Astrocyte of the cerebellum (primary cell): ENCODE measurements at regions not wholly inside any gene's neighbourhood (a gene's known extent, or its start where the extent isn't known, plus 50 kb on each side); places are given as distances from the start of the nearest gene placed in this dataset.

Source experiments
- DNase-seq: peaks from one replicate; pipeline ENCODE4 v3.0.0-alpha.2; 2011; ENCODE audit warnings: low read depth
- H3K4me3 ChIP-seq: 2 replicates; pipeline ENCODE4 v1.5.1; 2011; ENCODE audit warnings: mild to moderate bottlenecking, low read depth, low read length, moderate library complexity
- in situ Hi-C: cut with HindIII; loops from 2 replicates; pipeline ENCODE4 v1.10.0; 2017; ENCODE audit warnings: low sequenced_read_pairs
- TF ChIP-seq, protein P1 (sequence below): IDR thresholded peaks from 2 replicates; pipeline ENCODE4 v1.5.1; 2012; ENCODE audit warnings: low read length, low read depth, moderate library complexity, mild to moderate bottlenecking; ENCODE audit errors: missing control alignments

DNA sequence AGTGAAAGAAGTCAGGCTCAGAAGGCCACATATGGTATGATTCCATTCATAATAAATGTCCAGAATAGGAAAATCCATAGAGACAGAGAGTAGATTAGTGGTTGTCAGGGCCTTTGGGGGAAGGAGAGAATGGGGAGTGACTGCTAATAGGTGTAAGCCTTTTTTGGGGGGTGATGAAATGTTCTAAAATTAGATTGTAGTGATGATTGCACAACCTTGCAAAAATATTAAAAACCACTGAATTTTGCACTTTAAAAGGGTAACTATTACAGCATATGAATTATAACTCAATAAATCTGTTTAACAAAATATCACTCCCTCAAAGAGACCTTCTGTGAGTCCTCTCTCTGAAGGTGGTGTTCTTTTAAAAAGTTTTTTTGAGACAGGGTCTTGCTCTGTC lies 72.3 kb upstream of the GRK3 start:
- H3K4me3 ChIP-seq, result no peak overlapping the region
- TF ChIP-seq, protein P1, sequence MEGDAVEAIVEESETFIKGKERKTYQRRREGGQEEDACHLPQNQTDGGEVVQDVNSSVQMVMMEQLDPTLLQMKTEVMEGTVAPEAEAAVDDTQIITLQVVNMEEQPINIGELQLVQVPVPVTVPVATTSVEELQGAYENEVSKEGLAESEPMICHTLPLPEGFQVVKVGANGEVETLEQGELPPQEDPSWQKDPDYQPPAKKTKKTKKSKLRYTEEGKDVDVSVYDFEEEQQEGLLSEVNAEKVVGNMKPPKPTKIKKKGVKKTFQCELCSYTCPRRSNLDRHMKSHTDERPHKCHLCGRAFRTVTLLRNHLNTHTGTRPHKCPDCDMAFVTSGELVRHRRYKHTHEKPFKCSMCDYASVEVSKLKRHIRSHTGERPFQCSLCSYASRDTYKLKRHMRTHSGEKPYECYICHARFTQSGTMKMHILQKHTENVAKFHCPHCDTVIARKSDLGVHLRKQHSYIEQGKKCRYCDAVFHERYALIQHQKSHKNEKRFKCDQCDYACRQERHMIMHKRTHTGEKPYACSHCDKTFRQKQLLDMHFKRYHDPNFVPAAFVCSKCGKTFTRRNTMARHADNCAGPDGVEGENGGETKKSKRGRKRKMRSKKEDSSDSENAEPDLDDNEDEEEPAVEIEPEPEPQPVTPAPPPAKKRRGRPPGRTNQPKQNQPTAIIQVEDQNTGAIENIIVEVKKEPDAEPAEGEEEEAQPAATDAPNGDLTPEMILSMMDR, result no peak
- in situ Hi-C loops, result loop anchor here (25.0 kb wide), 1 partner anchor 195 kb away; no protein-coding TSS in a partner anchor
- no peak for DNase-seq

DNA sequence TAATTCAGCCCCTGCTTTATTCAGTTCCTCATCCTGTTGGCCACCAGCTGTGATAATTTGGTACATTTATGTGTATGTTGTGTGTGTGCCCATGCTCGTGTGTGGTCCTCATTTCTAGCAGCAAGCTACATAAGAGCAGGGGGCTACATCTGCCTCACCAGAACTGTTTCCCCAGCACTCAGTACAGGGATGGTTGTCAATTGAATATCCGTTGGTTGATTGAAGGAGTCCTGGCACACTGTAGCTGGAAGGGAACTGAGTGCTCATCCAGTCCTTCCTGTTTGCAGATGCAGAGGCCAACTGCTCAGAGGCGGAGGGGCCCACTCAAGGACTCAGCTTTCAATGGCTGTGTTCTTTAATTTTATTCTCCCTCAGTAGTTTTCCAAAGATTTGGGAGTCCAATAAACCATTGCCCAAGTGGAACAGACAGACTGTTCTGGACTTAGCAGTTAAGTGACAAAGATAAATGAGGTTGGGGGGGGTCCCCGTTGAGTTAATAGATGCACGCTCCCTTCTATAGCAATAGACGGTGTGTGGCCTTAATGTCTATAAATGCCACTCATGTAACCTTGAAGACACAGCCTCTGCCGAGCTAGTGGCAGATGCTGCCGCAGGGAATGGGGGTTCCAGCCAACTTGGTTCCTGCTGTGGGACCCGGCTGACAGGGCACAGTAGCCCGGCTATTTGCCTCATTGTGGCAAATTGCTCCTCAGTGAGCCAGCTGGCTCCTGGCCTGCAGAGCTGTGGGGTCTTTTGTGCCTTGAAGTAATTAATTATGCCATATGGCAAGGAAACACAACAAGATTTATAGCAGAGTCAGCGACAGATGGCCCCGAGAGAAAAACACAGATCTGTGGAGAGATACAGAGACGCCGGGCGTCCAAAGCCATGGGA lies 71.4 kb upstream of the GRK3 start:
- DNase-seq, result no peak
- H3K4me3 ChIP-seq, result no peak overlapping the region
- in situ Hi-C loops, result loop anchor here (25.0 kb wide), 1 partner anchor 194 kb away; no protein-coding TSS in a partner anchor
- TF ChIP-seq, protein P1, result no peak

DNA sequence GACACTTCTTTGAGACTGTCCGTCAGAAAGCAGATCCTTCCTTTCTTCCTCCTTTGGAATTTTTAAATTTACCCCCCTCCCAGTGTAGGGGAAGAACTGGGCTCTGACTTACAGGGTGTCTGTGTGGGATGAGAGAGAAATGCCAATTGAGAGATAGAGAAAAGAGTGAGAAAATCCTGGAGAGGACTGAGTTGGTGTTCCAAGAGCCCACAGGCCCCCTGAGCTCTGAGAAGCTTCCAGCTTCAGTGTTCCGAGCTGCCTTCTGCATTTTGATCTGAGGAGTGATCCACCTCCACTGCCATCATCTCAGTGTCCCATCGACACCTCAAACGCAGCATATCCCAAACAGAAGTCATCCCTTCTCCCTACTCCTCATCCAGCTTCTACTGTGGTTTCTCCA lies 70.7 kb upstream of the GRK3 start:
- in situ Hi-C loops, result loop anchor here (25.0 kb wide), 1 partner anchor 194 kb away; no protein-coding TSS in a partner anchor
- DNase-seq, result no peak
- H3K4me3 ChIP-seq, result no peak overlapping the region
- TF ChIP-seq, protein P1, result no peak

DNA sequence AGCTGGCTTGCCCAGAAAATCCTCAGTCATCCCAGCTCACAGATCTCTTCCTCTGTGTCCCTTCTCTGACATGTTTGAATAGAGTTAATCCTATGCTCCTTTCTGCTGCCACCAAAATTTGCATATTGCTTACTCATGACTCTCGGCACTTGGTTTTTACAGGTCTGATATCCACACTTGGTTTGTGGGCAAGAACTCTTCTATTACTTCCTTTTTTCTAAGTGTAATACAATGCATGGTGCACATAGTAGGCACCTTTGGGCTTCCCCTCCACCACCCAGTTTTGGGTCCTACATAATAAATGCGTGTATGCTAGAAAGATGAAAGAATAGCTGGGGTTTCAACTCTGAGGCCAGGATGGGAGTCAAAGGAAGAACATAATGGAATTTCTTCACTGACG lies 69.7 kb upstream of the GRK3 start:
- H3K4me3 ChIP-seq, result no peak overlapping the region
- TF ChIP-seq, protein P1, result no peak
- in situ Hi-C loops, result loop anchor here (25.0 kb wide), 1 partner anchor 193 kb away; no protein-coding TSS in a partner anchor
- no peak for DNase-seq

DNA sequence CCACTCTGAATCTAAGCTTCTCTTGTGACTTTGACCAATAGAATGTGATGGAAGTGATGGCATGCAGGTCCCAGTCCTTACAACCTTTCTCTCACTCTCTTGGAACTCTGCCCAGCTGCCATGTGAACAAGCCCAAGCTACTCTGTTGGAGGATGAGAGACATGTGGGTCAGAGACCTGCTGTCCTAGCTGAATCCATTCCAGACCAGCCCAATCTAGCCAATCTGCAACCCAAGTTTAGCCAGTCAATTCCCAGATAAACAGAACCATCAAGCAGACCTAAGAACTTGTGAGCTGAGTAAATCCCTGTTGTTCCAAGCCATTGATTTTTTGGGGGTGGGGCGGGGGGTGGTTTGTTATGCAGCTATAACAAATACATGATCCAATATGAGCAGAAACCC lies 69.2 kb upstream of the GRK3 start:
- in situ Hi-C loops, result loop anchor here (25.0 kb wide), 1 partner anchor 192 kb away; no protein-coding TSS in a partner anchor
- no peak for DNase-seq
- TF ChIP-seq, protein P1, result no peak

DNA sequence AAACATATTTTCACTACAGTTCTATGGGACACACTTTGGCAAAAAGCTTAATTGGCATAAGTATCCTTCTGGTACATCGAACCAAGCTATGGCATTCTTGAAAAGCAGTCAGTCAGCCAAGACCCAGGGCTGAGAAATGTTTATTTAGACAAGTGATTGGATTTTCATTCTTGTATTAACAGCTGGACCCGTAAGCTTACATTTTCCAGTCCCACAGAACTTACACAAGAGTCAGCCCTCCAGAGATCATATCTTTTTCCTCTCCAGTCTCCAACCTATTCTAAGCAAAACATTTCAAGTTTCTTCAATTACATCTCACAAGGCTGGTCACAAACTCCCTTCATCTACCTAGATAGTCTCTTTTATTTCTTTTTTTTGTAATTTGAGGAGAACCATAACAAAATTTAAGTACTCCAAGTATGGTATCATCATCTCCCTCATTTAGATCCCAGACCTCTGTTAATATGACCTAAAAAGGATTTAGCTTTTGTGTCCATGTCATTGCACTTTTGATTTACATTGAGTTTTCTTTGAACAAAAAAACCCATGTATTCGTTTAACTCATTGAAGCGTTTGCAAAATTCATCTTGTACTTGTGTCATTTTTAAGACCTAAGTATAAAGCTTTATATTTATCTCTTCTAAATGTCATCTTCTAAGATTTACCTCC lies 67.9 kb upstream of the GRK3 start:
- in situ Hi-C loops, result loop anchor here (25.0 kb wide), 1 partner anchor 191 kb away; no protein-coding TSS in a partner anchor
- H3K4me3 ChIP-seq, result no peak overlapping the region
- TF ChIP-seq, protein P1, result no peak
- DNase-seq, result no peak

More for the DNA sequence above, 69.2 kb upstream of the GRK3 start:
- H3K4me3 ChIP-seq, result no peak overlapping the region
